Cerebellar nuclear complex (tissue), 1 donor: ENCODE measurements at regions not wholly inside any gene's neighbourhood (a gene's known extent, or its start where the extent isn't known, plus 50 kb on each side); places are given as distances from the start of the nearest gene placed in this dataset.

Experiments used
- DNase-seq, 2 experiments: peaks; one replicate each; lab custom pipeline; 2025; lab: John Stamatoyannopoulos, UW

GRCh38 chr2:219951099-219951498, 323.7 kb downstream of the SLC4A3 start:
- DNase-seq: no peak

- no peak for DNase-seq
Observed at GRCh38 chr2:219954331-219954730, 326.9 kb downstream of the SLC4A3 start.

- DNase-seq: no peak
Observed at GRCh38 chr2:219957820-219958219, 330.4 kb downstream of the SLC4A3 start.

- no peak for DNase-seq
Observed at GRCh38 chr2:219958941-219959340, 331.5 kb downstream of the SLC4A3 start.

GRCh38 chr2:219959471-219959870, 332.0 kb downstream of the SLC4A3 start:
- no peak for DNase-seq

- no peak for DNase-seq
Observed at GRCh38 chr2:219961947-219962498, 334.6 kb downstream of the SLC4A3 start.

- no peak for DNase-seq
Observed at GRCh38 chr2:219962801-219963200, 335.4 kb downstream of the SLC4A3 start.

- DNase-seq: no peak
Observed at GRCh38 chr2:219965287-219966194, 338.1 kb downstream of the SLC4A3 start.

- no peak for DNase-seq
Observed at GRCh38 chr2:219967247-219968245, 340.1 kb downstream of the SLC4A3 start.

GRCh38 chr2:219968685-219969345, 341.4 kb downstream of the SLC4A3 start:
- DNase-seq: no peak

GRCh38 chr2:219969508-219969907, 342.1 kb downstream of the SLC4A3 start:
- no peak for DNase-seq

GRCh38 chr2:219973136-219973535, 345.7 kb downstream of the SLC4A3 start:
- no peak for DNase-seq

- DNase-seq: no peak
Observed at GRCh38 chr2:219976871-219977270, 349.4 kb downstream of the SLC4A3 start.

- DNase-seq: no peak
Observed at GRCh38 chr2:219980638-219981037, 353.2 kb downstream of the SLC4A3 start.

GRCh38 chr2:219983836-219984235, 356.4 kb downstream of the SLC4A3 start:
- no peak for DNase-seq

GRCh38 chr2:219985017-219985416, 357.6 kb downstream of the SLC4A3 start:
- no peak for DNase-seq

- DNase-seq: no peak
Observed at GRCh38 chr2:219987830-219988229, 360.4 kb downstream of the SLC4A3 start.

GRCh38 chr2:219989744-219990143, 362.3 kb downstream of the SLC4A3 start:
- no peak for DNase-seq

GRCh38 chr2:219991116-219991515, 363.7 kb downstream of the SLC4A3 start:
- no peak for DNase-seq

- DNase-seq: no peak
Observed at GRCh38 chr2:219995399-219995798, 368.0 kb downstream of the SLC4A3 start.

- DNase-seq: no peak
Observed at GRCh38 chr2:219995991-219996765, 368.7 kb downstream of the SLC4A3 start.
